Skeletal muscle satellite cell (primary cell): ENCODE measurements at regions not wholly inside any gene's neighbourhood (a gene's known extent, or its start where the extent isn't known, plus 50 kb on each side); places are given as distances from the start of the nearest gene placed in this dataset.
"Not testable (repeated sequence)": the region's sequence is repeated elsewhere in the genome, so short reads cannot be mapped to it uniquely, and the experiment has no call there.

Source experiments
- H3K27me3 ChIP-seq: 2 replicates; pipeline ENCODE4 v1.7.0; 2013; ENCODE audit warnings: low read length; ENCODE audit not compliant: control insufficient read depth, insufficient read depth
- H3K36me3 ChIP-seq: 2 replicates; pipeline ENCODE4 v1.7.0; 2013; ENCODE audit warnings: mild to moderate bottlenecking, control low read depth, low read length; ENCODE audit not compliant: insufficient read depth
- H3K4me1 ChIP-seq: 2 replicates; pipeline ENCODE4 v1.7.0; 2013; ENCODE audit warnings: low read length; ENCODE audit not compliant: control insufficient read depth, insufficient read depth
- H3K4me2 ChIP-seq: 2 replicates; pipeline ENCODE4 v1.7.0; 2013; ENCODE audit warnings: mild to moderate bottlenecking, low read length
- H3K4me3 ChIP-seq: 2 replicates; pipeline ENCODE4 v1.7.0; 2013; ENCODE audit warnings: low read length
- H3K9ac ChIP-seq: 2 replicates; pipeline ENCODE4 v1.7.0; 2013; ENCODE audit warnings: mild to moderate bottlenecking, low read depth, low read length, moderate library complexity
- H3K9me3 ChIP-seq: replicated peaks from 2 replicates; pipeline ENCODE4 v1.7.0; 2013; ENCODE audit warnings: mild to moderate bottlenecking, control low read depth, low read length

- not testable (repeated sequence) for H3K4me1 ChIP-seq, H3K4me2 ChIP-seq, H3K4me3 ChIP-seq, H3K36me3 ChIP-seq, H3K9ac ChIP-seq, H3K9me3 ChIP-seq
- H3K27me3 ChIP-seq: peaks cover 24% of the 10 kb centered on the region
These were observed 307.4 kb upstream of the TBX18 start for GRCh38 chr6:85071845-85072244.

- no peaks in the 10 kb centered on the region for H3K36me3 ChIP-seq
These were observed 305.2 kb upstream of the TBX18 start for GRCh38 chr6:85069577-85069976.

GRCh38 chr6:85068221-85068620 lies 303.8 kb upstream of the TBX18 start:
- Histone ChIP-seq H3K4me1 (no peaks in the 10 kb centered on the region), H3K9ac (no peak overlapping the region), H3K27me3 (peaks cover 23% of the 10 kb centered on the region), H3K36me3 (no peaks in the 10 kb centered on the region), H3K4me3 (no peak overlapping the region), H3K9me3 (no peaks in the 10 kb centered on the region), H3K4me2 (no peak overlapping the region)

More at GRCh38 chr6:85069577-85069976, 305.2 kb upstream of the TBX18 start:
- Histone ChIP-seq H3K9ac (no peak overlapping the region), H3K27me3 (peaks cover 21% of the 10 kb centered on the region), H3K4me1 (no peaks in the 10 kb centered on the region), H3K9me3 (no peaks in the 10 kb centered on the region), H3K4me2 (no peak overlapping the region), H3K4me3 (no peak overlapping the region)

- no peak overlapping the region for H3K4me2 ChIP-seq
- no peak overlapping the region for H3K4me3 ChIP-seq
- no peaks in the 10 kb centered on the region for H3K9me3 ChIP-seq
- H3K27me3 ChIP-seq: peaks cover 32% of the 10 kb centered on the region
- no peak overlapping the region for H3K9ac ChIP-seq
- no peaks in the 10 kb centered on the region for H3K36me3 ChIP-seq
- H3K4me1 ChIP-seq: no peaks in the 10 kb centered on the region
These were observed 301.9 kb upstream of the TBX18 start for GRCh38 chr6:85066266-85066665.

GRCh38 chr6:85065831-85066230 lies 301.4 kb upstream of the TBX18 start:
- Histone ChIP-seq H3K9me3 (no peaks in the 10 kb centered on the region), H3K9ac (no peak overlapping the region), H3K4me1 (no peaks in the 10 kb centered on the region), H3K36me3 (no peaks in the 10 kb centered on the region), H3K4me2 (no peak overlapping the region), H3K4me3 (no peak overlapping the region), H3K27me3 (peaks cover 32% of the 10 kb centered on the region)

GRCh38 chr6:85063611-85064010 lies 299.2 kb upstream of the TBX18 start:
- no peak overlapping the region for H3K9ac ChIP-seq
- no peaks in the 10 kb centered on the region for H3K9me3 ChIP-seq
- no peaks in the 10 kb centered on the region for H3K36me3 ChIP-seq
- H3K4me2 ChIP-seq: no peak overlapping the region
- H3K27me3 ChIP-seq: peaks cover 30% of the 10 kb centered on the region
- H3K4me1 ChIP-seq: no peaks in the 10 kb centered on the region
- H3K4me3 ChIP-seq: no peak overlapping the region

GRCh38 chr6:85062884-85063283 lies 298.5 kb upstream of the TBX18 start:
- Histone ChIP-seq H3K4me2 (no peak overlapping the region), H3K36me3 (no peaks in the 10 kb centered on the region), H3K9ac (no peak overlapping the region), H3K4me1 (no peaks in the 10 kb centered on the region), H3K9me3 (no peaks in the 10 kb centered on the region), H3K4me3 (no peak overlapping the region), H3K27me3 (peaks cover 24% of the 10 kb centered on the region)

- Histone ChIP-seq H3K36me3 (no peaks in the 10 kb centered on the region), H3K4me1 (no peaks in the 10 kb centered on the region), H3K9ac (no peak overlapping the region), H3K4me3 (no peak overlapping the region), H3K27me3 (peaks cover 15% of the 10 kb centered on the region), H3K4me2 (no peak overlapping the region), H3K9me3 (no peaks in the 10 kb centered on the region)
These were observed 294.4 kb upstream of the TBX18 start for GRCh38 chr6:85058806-85059205.

- H3K36me3 ChIP-seq: no peaks in the 10 kb centered on the region
- H3K4me1 ChIP-seq: no peaks in the 10 kb centered on the region
- no peak overlapping the region for H3K9ac ChIP-seq
- H3K27me3 ChIP-seq: peaks cover 3% of the 10 kb centered on the region
- H3K9me3 ChIP-seq: no peaks in the 10 kb centered on the region
- no peak overlapping the region for H3K4me2 ChIP-seq
- H3K4me3 ChIP-seq: no peak overlapping the region
These were observed 285.8 kb upstream of the TBX18 start for GRCh38 chr6:85050149-85050548.

GRCh38 chr6:85049282-85049681 lies 284.9 kb upstream of the TBX18 start:
- Histone ChIP-seq H3K36me3 (no peaks in the 10 kb centered on the region), H3K4me2 (no peak overlapping the region), H3K9me3 (no peaks in the 10 kb centered on the region), H3K4me3 (no peak overlapping the region), H3K4me1 (no peaks in the 10 kb centered on the region), H3K9ac (no peak overlapping the region), H3K27me3 (peaks cover 3% of the 10 kb centered on the region)

- no peak overlapping the region for H3K9ac ChIP-seq
- H3K9me3 ChIP-seq: no peaks in the 10 kb centered on the region
- H3K36me3 ChIP-seq: no peaks in the 10 kb centered on the region
These were observed 283.4 kb upstream of the TBX18 start for GRCh38 chr6:85047818-85048217.

GRCh38 chr6:85045767-85046166 lies 281.4 kb upstream of the TBX18 start:
- not testable (repeated sequence) for H3K36me3 ChIP-seq, H3K4me1 ChIP-seq, H3K4me3 ChIP-seq, H3K9ac ChIP-seq, H3K27me3 ChIP-seq, H3K9me3 ChIP-seq, H3K4me2 ChIP-seq

More at GRCh38 chr6:85047818-85048217, 283.4 kb upstream of the TBX18 start:
- H3K4me2 ChIP-seq: no peak overlapping the region
- no peaks in the 10 kb centered on the region for H3K4me1 ChIP-seq
- H3K4me3 ChIP-seq: no peak overlapping the region
- H3K27me3 ChIP-seq: peaks cover 3% of the 10 kb centered on the region
